IMR-90 (cell line): ENCODE measurements at regions not wholly inside any gene's neighbourhood (a gene's known extent, or its start where the extent isn't known, plus 50 kb on each side); places are given as distances from the start of the nearest gene placed in this dataset.

Source experiments
- CHD1 ChIP-seq: IDR thresholded peaks from 2 replicates; pipeline ENCODE4 v1.6.1; 2012; ENCODE audit warnings: low read depth, low read length, improper control_type of control experiment
- FOS ChIP-seq: fragments of 150-350 bp; IDR thresholded peaks from 2 replicates; pipeline ENCODE4 v1.6.1; 2016; ENCODE audit warnings: low read depth, low read length
- MAFK ChIP-seq: IDR thresholded peaks from 2 replicates; pipeline ENCODE4 v1.6.1; 2012; ENCODE audit warnings: low read depth, low read length, improper control_type of control experiment
- RAD21 ChIP-seq: IDR thresholded peaks from 2 replicates; pipeline ENCODE4 v1.6.1; 2012; ENCODE audit warnings: low read length, improper control_type of control experiment
- RCOR1 ChIP-seq: IDR thresholded peaks from 2 replicates; pipeline ENCODE4 v1.6.1; 2012; ENCODE audit warnings: mild to moderate bottlenecking, low read length, improper control_type of control experiment; ENCODE audit not compliant: insufficient replicate concordance
- TF ChIP-seq, protein P1 (sequence below): conservative IDR thresholded peaks from 2 replicates; pipeline ENCODE4 v1.5.1; 2012; ENCODE audit warnings: mild to moderate bottlenecking, low read depth, low read length, improper control_type of control experiment

DNA sequence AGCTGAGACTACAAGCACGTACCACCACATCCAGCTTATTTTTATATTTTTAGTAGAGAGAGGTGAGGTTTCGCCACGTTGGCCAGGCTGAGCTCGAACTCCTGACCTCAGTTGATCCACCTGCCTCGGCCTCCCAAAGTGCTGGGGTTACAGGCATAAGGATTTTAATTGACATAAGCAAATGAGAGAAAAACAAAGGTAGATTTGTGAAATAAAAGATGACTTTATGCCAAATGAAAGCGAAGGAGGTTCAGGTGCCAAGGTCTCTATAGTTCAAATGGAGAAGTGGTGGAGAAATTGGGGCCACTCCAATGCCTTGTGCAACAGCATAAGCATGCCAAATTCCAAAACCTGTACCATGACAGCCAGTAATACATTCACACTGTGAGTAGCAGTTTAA lies 180.6 kb downstream of the MREG start:
- no peak for TF ChIP-seq CHD1
- no peak for TF ChIP-seq MAFK
- TF ChIP-seq RCOR1, result no peak
- TF ChIP-seq, protein P1, sequence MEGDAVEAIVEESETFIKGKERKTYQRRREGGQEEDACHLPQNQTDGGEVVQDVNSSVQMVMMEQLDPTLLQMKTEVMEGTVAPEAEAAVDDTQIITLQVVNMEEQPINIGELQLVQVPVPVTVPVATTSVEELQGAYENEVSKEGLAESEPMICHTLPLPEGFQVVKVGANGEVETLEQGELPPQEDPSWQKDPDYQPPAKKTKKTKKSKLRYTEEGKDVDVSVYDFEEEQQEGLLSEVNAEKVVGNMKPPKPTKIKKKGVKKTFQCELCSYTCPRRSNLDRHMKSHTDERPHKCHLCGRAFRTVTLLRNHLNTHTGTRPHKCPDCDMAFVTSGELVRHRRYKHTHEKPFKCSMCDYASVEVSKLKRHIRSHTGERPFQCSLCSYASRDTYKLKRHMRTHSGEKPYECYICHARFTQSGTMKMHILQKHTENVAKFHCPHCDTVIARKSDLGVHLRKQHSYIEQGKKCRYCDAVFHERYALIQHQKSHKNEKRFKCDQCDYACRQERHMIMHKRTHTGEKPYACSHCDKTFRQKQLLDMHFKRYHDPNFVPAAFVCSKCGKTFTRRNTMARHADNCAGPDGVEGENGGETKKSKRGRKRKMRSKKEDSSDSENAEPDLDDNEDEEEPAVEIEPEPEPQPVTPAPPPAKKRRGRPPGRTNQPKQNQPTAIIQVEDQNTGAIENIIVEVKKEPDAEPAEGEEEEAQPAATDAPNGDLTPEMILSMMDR, result no peak
- TF ChIP-seq FOS, result no peak
- TF ChIP-seq RAD21, result no peak
